Activated gamma-delta T cell (primary cell): ENCODE measurements at regions not wholly inside any gene's neighbourhood (a gene's known extent, or its start where the extent isn't known, plus 50 kb on each side); places are given as distances from the start of the nearest gene placed in this dataset.

ENCODE experiments used
- DNase-seq: peaks from one replicate; lab custom pipeline; 2025; lab: John Stamatoyannopoulos, UW

GRCh38 chr22:48661984-48662383 is 1165.7 kb downstream of the BRD1 start:
- DNase-seq: no peak

- no peak for DNase-seq
Observed at GRCh38 chr22:48660790-48661740, 1166.6 kb downstream of the BRD1 start.

DNA sequence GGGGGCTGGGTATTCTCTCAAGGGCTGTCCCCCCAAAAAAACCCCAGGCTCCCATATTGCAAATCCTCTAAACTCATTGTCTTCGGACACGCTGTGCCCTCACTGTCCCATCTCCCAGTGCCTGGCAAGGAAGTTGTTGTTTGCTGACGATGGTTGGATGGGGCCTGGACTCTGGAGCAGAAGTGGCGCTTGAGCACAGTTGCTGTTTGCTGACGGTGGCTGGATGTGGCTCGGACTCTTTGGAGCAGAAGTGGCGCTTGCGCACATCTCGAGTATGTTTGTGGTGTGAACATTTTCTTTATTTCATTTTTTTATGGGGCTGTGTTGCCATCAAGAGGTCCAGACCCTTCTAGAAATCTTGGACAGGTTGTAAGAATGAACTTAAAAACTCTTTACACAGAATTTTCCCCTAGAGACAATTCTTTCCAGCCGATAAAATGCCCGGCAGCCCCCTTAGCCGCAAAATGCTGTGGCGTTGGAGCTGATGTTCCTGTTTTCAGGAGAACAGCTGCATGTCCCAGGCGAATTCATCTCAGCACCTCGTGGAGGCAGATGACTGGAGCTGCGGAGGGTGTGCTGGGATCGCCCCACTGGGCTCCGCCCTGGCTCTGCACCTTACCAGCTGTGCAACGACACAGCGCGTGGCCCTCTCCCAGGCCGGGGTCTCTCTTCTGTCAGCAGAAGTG is 1167.4 kb downstream of the BRD1 start:
- no peak for DNase-seq

DNA sequence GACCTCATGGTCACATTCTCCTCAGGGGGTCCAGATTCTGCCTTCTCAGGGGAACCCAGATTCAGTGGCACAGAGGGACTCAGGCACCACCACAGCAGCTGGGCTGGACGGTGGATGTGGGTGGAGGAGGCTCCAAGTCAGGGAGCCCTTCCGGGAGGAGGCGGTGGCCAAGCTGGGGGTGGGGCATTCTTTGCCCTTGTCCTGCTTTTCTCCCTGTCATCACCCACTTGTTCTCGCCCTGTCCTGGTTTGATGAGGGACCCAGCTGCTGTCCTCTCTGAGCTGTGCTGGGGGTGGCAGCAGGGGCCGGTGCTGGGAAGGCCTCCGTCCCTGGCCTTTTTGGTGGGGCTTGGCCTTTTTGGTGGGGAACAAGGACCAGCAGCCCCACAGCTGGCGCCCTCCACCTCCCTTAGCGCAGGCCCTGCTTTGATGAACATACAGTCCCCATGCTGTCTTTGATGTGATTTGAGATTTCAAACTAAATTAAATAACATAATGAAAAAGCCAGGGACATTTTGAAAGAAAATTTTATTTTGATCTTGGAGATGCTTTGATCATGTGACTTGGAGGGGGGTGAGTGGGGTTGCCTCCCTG is 1168.2 kb downstream of the BRD1 start:
- no peak for DNase-seq

DNA sequence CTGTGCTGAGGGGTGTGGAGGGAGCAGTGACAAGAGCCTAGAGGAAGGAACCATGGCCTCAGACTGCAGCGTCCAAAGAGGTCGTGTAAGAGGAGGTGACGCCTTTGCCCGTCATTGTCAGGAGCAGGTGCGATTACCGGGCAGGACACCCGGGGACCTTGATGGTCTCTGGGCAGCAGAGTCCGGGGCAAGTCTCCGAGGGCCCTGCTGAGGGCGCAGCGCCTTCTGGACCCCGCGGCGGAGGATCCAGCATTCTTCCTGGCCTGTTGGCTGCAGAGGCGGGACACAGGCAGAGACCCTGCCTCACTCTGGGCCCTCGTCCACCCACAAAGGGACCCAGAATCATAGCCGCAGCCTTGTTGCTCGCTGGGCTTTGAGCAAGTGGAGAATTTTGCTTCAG is 1168.8 kb downstream of the BRD1 start:
- no peak for DNase-seq

DNA sequence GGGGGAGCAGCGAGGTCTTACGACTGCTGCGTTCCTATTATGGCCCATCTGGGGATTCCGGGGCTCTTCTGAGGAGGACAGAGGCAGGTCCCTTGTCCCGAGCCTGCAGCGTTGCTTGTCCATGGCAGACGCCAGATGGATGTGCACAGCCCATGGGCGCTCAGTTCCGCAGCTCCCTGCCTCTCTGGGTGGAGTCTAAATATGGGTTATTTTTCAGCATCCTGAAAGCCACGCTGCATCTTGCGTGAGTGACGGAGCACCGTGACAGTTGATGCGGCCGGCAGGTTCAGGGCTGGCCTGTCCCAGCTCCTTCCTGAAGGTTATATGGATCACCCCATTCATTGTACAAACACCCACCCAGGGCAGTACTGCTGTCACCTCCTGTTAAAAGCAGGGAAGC is 1169.4 kb downstream of the BRD1 start:
- DNase-seq: no peak

GRCh38 chr22:48654492-48654891 is 1173.2 kb downstream of the BRD1 start:
- DNase-seq: no peak

DNA sequence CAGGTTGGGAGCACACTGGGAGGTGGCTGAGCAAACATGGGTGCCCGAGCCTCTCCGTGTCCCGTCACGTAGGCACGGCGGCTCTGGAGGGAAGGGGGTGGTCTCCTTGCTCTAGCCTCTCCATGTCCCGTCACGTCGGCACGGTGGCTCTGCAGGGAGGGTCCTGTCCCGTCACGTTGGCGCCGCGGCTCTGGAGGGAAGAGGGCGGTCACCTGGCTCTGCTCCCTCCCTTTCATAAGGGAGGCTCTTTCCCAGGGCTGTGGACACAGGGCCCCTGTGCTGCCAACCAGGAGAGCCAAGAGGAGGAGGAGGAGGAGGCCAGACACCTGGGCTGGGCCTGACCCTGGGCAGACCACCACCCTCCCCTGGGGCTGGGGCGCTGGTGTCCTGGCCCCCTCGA is 1173.7 kb downstream of the BRD1 start:
- DNase-seq: no peak

DNA sequence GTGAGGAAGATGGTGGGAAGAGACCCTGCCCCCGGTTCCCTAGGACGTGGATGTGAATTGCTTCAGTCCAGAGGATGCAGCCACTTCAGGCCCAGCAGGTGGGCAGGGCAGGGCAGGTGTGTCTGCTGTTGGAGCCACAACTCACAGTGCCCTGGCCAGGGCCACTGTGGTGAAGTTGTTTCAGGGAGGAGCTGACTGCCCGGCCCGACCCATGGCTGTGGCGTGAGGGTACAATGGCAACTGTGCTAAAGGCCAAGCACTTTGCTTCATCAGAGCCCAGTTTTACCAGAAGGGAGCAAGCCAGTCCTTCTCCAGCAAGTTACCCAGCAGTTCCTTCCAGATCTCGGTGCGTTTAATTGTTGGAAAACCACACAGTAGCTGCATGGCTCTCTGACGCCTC is 1174.4 kb downstream of the BRD1 start:
- no peak for DNase-seq

DNA sequence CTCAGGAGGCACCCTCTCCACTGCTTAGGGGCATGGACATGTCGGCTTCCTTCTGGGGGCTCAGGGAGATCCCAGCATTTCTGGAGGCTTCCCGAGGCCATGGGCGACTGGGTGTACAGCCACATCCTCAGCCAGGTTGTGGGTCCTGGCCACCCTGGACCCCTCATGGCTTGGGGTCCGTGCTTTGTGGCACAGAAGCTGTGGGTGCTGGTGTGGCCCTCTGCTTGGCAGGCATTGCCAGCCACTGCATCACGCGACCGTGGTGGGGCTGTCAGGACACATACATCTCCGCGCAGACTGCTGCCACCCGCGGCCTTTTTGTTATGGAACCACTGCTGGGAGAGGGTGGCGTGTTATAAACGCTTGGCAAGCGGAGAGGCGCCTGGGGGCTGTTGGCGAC is 1174.9 kb downstream of the BRD1 start:
- no peak for DNase-seq

- no peak for DNase-seq
Observed at GRCh38 chr22:48651981-48652538, 1175.6 kb downstream of the BRD1 start.

DNA sequence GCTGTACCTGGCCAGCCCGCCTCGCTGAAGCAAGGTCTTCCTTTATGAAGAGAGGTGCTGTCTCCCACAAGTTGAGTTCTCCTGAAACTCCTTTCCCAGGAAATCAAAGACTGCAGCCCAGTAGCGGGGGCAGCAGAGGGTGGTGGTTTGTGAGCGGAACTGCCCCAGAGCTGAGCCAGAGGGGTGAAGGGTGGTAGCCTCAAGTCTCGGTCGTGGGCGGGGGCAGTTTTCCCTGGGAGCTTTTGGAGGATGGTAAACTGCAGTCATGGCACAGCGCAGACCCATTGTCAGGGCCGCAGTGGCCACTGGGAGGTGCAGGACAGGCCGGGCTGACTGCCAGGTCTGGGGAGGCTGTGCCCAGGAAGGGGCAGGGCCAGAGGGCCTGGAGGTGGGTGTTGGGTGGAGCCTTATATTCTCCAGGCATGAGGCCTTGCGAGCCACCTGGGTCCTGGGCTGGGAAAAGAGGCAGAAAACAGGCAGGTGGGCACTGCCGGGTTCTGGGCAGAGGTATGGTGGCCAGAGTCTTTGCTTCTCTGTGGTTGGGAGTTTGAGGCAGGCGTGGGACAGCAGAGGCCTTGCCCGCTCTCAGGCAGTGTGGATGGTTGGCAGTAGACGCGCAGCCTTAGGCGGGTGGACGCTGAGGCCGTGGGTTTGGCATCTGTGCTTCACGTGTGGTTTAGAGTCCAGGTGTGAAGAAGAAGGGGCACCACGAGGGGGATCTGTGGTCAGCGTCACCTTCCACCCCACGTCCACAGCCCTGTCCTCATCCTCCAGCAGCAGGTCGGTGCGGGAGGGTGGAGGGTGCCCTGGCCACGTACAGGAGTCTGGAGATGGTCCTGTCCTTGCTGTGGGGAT is 1176.4 kb downstream of the BRD1 start:
- DNase-seq: no peak

DNA sequence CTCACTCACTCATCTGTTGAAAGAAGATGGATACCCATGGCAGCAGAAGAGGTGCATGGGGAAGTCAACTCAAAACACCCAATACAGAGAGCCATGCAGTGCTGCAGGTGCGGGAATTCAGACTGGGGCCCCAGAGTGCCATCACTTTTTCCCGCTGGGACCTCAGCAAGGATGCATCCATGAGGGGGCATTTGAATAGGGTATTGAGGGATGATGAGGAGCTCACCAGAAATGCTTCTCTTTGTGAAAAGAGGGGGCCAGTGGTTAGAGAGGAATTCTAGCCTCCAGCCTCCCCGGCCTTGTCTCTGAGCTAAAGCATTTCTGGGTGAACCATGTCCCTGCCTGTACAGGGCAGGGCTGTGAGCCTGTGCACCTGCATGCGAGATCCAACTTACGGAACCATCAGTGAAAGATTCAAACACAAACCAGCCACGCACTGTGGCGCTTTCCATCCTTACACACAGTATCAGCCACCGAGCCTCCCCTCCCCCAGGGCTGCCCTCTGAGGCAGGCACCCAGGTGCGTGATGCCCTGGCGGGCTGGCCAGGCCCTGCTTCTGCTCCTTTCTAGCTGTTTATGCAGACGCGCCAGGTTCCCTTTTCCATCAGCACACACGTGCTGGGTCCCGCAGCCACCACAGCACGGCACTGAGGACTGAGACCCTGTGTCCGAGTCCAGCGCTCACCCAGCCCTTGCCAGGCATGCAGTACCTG is 1177.2 kb downstream of the BRD1 start:
- no peak for DNase-seq

DNA sequence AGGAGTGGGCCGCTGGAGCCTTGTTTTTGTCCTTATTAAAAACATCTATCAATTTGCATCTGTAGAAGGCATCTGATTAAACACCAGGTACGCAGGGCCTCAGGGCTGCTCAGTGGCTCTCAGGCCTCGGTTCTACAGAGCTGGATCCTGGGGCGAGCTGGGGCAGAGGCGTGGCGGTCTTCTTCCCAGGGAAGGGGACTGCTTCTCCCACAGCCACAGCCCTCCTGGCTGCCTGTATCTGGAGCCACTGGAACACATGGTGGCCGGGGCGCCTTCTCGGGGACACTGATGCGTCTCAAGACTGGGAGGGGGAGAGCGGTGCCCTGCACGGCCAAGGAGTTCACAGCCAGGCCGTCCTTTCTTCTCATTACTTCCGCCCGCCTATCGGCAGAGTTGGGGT is 1178.2 kb downstream of the BRD1 start:
- no peak for DNase-seq

DNA sequence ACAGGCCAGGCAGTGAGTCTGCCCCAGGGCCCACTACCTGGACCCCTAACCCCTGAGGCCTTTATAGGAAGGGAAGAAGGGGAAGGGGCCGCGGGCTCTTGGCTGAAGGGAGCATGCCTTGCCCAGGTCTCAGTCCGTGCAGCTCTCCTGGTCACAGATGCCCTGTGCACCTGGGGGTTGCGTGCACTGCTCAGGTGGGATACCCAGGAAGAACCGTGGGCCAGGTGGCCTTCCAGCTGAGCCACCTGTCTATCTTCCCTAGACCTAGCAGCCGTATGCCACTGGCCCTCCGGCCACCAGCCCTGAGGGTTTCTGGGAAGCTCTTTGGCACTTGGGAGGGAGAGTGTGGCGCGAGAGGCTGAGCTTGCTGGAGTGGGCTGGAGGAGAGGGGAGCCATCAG is 1178.6 kb downstream of the BRD1 start:
- DNase-seq: no peak

DNA sequence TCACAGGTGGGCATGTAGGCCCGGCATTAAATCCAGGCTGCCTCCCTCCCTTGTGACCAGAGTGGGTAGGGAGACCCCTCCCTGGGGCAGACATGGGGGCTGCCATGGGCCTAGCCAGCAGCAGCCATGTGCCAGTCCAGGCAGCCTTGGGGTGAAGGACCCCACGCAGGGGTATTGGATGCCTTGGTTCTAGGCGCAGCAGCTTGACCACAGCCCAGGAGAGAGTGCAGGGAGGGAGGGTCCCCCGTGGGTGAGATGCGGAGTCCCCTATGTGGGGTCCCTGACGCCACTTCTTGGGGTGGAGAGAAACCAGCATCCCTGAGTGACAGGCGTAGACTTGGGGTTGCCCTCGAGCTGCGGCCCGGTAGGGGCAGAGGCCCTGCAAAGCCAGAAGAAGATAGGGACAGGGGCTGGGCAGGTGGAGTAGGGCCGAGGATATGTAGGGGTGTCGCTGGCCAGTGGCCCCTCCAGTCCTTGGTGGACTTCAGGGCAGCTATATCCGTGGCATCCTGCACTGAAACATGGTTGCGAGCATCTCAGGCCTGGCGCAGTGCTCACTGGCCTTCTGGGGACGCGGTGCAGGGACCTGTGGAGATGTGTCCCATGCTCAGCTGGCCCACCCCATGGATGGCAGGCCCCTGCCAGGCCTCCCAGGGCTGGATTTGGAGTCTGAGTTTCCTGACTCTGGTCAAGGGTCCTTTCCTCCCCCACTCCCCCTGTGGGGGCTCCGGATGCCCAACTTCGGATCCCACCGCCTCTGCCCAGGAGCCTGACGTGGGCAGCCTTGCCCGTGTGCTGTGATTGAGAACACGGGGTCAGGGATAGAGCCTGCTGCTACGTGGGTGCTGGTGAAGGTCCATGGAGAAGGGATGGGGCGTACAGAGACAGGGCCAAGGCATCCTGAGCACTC is 1179.8 kb downstream of the BRD1 start:
- no peak for DNase-seq

DNA sequence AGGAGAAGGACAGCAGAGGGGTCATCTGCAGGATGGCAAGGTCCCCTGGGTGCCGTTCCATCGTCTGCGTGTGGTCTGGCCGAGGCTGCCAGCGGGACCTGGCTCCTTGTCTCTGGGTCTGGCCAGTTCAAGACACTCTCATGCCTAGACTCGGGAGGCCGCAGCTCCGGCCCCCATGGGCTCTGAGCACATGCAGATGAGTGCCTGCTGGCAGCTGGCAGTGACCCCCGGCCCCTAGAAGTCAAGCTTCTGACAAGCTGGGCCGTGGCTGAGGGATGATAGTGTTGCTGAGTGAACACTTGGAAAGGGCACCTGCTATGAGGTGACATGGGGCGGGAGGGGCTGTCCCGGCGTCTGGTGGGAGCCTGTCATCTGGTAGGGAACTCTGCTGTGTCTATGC is 1180.6 kb downstream of the BRD1 start:
- DNase-seq: no peak

DNA sequence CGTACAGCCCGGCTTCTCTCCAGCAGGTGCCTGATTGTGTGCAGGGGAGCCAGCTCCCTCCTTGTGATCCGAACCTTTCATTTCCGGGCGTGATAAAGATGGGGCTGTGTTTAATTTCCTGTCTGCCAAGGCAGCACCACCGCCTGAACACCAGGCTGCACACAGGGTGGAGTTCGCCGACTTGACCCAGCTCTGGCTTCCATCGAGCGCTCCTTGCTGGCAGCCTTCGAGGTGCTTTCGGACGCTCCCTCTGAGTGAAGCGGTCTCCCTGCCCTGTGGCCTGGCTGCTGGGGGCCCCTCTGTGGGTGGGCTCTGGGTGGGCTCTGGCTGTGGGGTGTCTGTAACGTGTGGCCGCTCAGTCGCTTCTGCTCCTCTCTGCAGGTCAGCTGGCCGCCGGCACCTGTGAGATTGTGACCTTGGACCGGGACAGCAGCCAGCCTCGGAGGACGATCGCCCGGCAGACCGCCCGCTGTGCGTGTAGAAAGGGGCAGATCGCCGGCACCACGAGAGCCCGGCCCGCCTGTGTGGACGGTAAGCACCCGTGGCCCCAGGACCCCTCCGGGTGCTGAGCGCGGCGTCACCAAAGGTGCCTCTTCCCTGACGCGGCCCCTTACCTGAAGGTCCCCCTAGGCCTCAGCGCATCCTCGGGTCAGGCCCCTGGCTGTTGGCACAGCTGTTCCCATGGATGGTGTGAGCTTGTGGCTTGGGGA is 1181.3 kb downstream of the BRD1 start:
- no peak for DNase-seq

GRCh38 chr22:48645766-48646165 is 1181.9 kb downstream of the BRD1 start:
- no peak for DNase-seq
